ENCODE measurements at regions not wholly inside any gene's neighbourhood (a gene's known extent, or its start where the extent isn't known, plus 50 kb on each side); places are given as distances from the start of the nearest gene placed in this dataset.

GRCh38 chr1:65097076-65097475, 50.9 kb upstream of the AK4 start:
- DNase-seq (ENCODE audit: low read depth in 2 of 2), result no peak

All from stimulated activated CD4-positive, alpha-beta T cell treated with anti-CD3 and anti-CD28 coated beads, Interleukin-1b, Interleukin-23, amount 100 ng/mL, for 1 hour (primary cell).